ENCODE measurements at regions not wholly inside any gene's neighbourhood (a gene's known extent, or its start where the extent isn't known, plus 50 kb on each side); places are given as distances from the start of the nearest gene placed in this dataset.

- TF ChIP-seq CTCF (optimal IDR thresholded peaks at IDR 0.05 in 1 of 3, IDR thresholded peaks at IDR 0.05 in 1 of 3, conservative IDR thresholded peaks at IDR 0.05 in 1 of 3; ENCODE audit: extremely low read depth in 1 of 3, insufficient read depth in 2 of 3, low read length in 3 of 3), result no peak
- TF ChIP-seq EZH2 (IDR thresholded peaks at IDR 0.05; ENCODE audit: low read length), result no peak
Observed at GRCh38 chr21:25400427-25400826, 206.9 kb downstream of the MRPL39 start.

Data from keratinocyte (primary cell).